ENCODE measurements at regions not wholly inside any gene's neighbourhood (a gene's known extent, or its start where the extent isn't known, plus 50 kb on each side); places are given as distances from the start of the nearest gene placed in this dataset.

GRCh38 chr12:59230334-59230733, 310.0 kb upstream of the LRIG3 start:
- no peak for TF ChIP-seq CTCF (conservative IDR thresholded peaks at IDR 0.05 in 1 of 2, IDR thresholded peaks at IDR 0.05 in 1 of 2; ENCODE audit: low read depth in 1 of 2, low read length in 2 of 2)
- TF ChIP-seq EZH2 (IDR thresholded peaks at IDR 0.05; ENCODE audit: low read length, missing control alignments): no peak
